ENCODE measurements at regions not wholly inside any gene's neighbourhood (a gene's known extent, or its start where the extent isn't known, plus 50 kb on each side); places are given as distances from the start of the nearest gene placed in this dataset.

DNA sequence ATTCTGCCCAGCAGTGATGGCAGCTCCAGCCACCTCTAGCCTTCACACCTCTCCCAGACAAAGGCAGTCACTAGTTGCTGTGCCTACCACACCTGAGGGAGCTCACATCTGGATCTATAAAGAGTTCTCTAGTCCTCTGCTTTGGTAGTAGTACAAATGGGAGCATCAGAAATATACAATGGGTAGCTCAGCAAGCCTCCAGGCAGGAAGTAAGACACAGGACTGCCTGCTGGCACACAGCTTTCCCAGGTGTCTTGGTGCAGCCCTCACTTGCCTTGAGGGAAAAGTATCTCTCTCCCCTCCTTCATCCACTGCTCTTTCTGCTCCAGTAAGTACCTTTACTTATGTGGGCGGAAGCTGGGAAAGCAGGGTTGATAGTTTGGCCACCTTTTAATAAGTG lies 212.9 kb upstream of the SLC7A11 start:
- no peak for TF ChIP-seq POLR2AphosphoS5 (IDR thresholded peaks at IDR 0.05)
- TF ChIP-seq, protein P1, sequence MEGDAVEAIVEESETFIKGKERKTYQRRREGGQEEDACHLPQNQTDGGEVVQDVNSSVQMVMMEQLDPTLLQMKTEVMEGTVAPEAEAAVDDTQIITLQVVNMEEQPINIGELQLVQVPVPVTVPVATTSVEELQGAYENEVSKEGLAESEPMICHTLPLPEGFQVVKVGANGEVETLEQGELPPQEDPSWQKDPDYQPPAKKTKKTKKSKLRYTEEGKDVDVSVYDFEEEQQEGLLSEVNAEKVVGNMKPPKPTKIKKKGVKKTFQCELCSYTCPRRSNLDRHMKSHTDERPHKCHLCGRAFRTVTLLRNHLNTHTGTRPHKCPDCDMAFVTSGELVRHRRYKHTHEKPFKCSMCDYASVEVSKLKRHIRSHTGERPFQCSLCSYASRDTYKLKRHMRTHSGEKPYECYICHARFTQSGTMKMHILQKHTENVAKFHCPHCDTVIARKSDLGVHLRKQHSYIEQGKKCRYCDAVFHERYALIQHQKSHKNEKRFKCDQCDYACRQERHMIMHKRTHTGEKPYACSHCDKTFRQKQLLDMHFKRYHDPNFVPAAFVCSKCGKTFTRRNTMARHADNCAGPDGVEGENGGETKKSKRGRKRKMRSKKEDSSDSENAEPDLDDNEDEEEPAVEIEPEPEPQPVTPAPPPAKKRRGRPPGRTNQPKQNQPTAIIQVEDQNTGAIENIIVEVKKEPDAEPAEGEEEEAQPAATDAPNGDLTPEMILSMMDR (IDR thresholded peaks at IDR 0.05): no peak
- TF ChIP-seq POLR2A (IDR thresholded peaks at IDR 0.05): no peak
